ENCODE measurements at regions not wholly inside any gene's neighbourhood (a gene's known extent, or its start where the extent isn't known, plus 50 kb on each side); places are given as distances from the start of the nearest gene placed in this dataset.

GRCh38 chr12:24200010-24200409 lies 250.5 kb upstream of the SOX5 start:
- no peak for FAIRE-seq

GRCh38 chr12:24198936-24199671 lies 249.6 kb upstream of the SOX5 start:
- no peak for FAIRE-seq

- FAIRE-seq = no peak
Observed at GRCh38 chr12:24198070-24198469, 248.6 kb upstream of the SOX5 start.

- no peak for FAIRE-seq
Observed at GRCh38 chr12:24197532-24197931, 248.1 kb upstream of the SOX5 start.

GRCh38 chr12:24195063-24195462 lies 245.6 kb upstream of the SOX5 start:
- FAIRE-seq = no peak

GRCh38 chr12:24191117-24191516 lies 241.6 kb upstream of the SOX5 start:
- FAIRE-seq = no peak

- no peak for FAIRE-seq
Observed at GRCh38 chr12:24185782-24186181, 236.3 kb upstream of the SOX5 start.

- no peak for FAIRE-seq
Observed at GRCh38 chr12:24177889-24178288, 228.4 kb upstream of the SOX5 start.

GRCh38 chr12:24175929-24176328 lies 226.5 kb upstream of the SOX5 start:
- no peak for FAIRE-seq

- FAIRE-seq = no peak
Observed at GRCh38 chr12:24175284-24175683, 225.8 kb upstream of the SOX5 start.

GRCh38 chr12:24173067-24173466 lies 223.6 kb upstream of the SOX5 start:
- FAIRE-seq = no peak

GRCh38 chr12:24172773-24173066 lies 223.2 kb upstream of the SOX5 start:
- FAIRE-seq = no peak

GRCh38 chr12:24172031-24172772 lies 222.7 kb upstream of the SOX5 start:
- no peak for FAIRE-seq

GRCh38 chr12:24155042-24155441 lies 205.6 kb upstream of the SOX5 start:
- no peak for FAIRE-seq

GRCh38 chr12:24153079-24153478 lies 203.6 kb upstream of the SOX5 start:
- no peak for FAIRE-seq

- FAIRE-seq = no peak
Observed at GRCh38 chr12:24152270-24152669, 202.8 kb upstream of the SOX5 start.

GRCh38 chr12:24143928-24144327 lies 194.5 kb upstream of the SOX5 start:
- no peak for FAIRE-seq

GRCh38 chr12:24139035-24139434 lies 189.6 kb upstream of the SOX5 start:
- no peak for FAIRE-seq

GRCh38 chr12:24138041-24138440 lies 188.6 kb upstream of the SOX5 start:
- no peak for FAIRE-seq

GRCh38 chr12:24135158-24135850 lies 185.8 kb upstream of the SOX5 start:
- no peak for FAIRE-seq

- no peak for FAIRE-seq
Observed at GRCh38 chr12:24134092-24134491, 184.6 kb upstream of the SOX5 start.

- no peak for FAIRE-seq
Observed at GRCh38 chr12:24133384-24133783, 183.9 kb upstream of the SOX5 start.

- FAIRE-seq = no peak
Observed at GRCh38 chr12:24127919-24128721, 178.7 kb upstream of the SOX5 start.

Measured in islet of Langerhans (tissue), 1 donor.